ENCODE measurements at regions not wholly inside any gene's neighbourhood (a gene's known extent, or its start where the extent isn't known, plus 50 kb on each side); places are given as distances from the start of the nearest gene placed in this dataset.
"Not testable (repeated sequence)": the region's sequence is repeated elsewhere in the genome, so short reads cannot be mapped to it uniquely, and the experiment has no call there.

- no peak for DNase-seq
Measured at GRCh38 chr18:73409242-73409641, 541.5 kb upstream of the NETO1 start.

- peak; percentile 8 for DNase-seq
Measured at GRCh38 chr18:73408469-73408868, 540.7 kb upstream of the NETO1 start.

- DNase-seq, result peak; percentile 33
Measured at GRCh38 chr18:73407506-73407905, 539.7 kb upstream of the NETO1 start.

GRCh38 chr18:73384246-73384645, 516.5 kb upstream of the NETO1 start:
- DNase-seq, result no peak

- DNase-seq, result no peak
Measured at GRCh38 chr18:73381699-73382036, 513.9 kb upstream of the NETO1 start.

GRCh38 chr18:73381016-73381698, 513.4 kb upstream of the NETO1 start:
- peak; percentile 79 for DNase-seq

GRCh38 chr18:73366713-73367112, 498.9 kb upstream of the NETO1 start:
- DNase-seq, result no peak

GRCh38 chr18:73365018-73365417, 497.2 kb upstream of the NETO1 start:
- DNase-seq, result peak; percentile 30

- DNase-seq, result no peak
Measured at GRCh38 chr18:73355121-73355520, 487.3 kb upstream of the NETO1 start.

- DNase-seq, result peak; percentile 33
Measured at GRCh38 chr18:73352546-73352945, 484.8 kb upstream of the NETO1 start.

- peak; percentile 35 for DNase-seq
Measured at GRCh38 chr18:73340135-73340977, 472.6 kb upstream of the NETO1 start.

- no peak for DNase-seq
Measured at GRCh38 chr18:73331212-73331772, 463.5 kb upstream of the NETO1 start.

- DNase-seq, result not testable (repeated sequence)
Measured at GRCh38 chr18:73330106-73330505, 462.3 kb upstream of the NETO1 start.

- DNase-seq, result not testable (repeated sequence)
Measured at GRCh38 chr18:73324187-73324831, 456.5 kb upstream of the NETO1 start.

GRCh38 chr18:73318739-73319479, 451.1 kb upstream of the NETO1 start:
- peak; percentile 11 for DNase-seq

GRCh38 chr18:73316513-73316912, 448.7 kb upstream of the NETO1 start:
- DNase-seq, result no peak

GRCh38 chr18:73315381-73315780, 447.6 kb upstream of the NETO1 start:
- no peak for DNase-seq

GRCh38 chr18:73313476-73313875, 445.7 kb upstream of the NETO1 start:
- no peak for DNase-seq

- DNase-seq, result no peak
Measured at GRCh38 chr18:73296686-73297085, 428.9 kb upstream of the NETO1 start.

GRCh38 chr18:73292156-73292555, 424.4 kb upstream of the NETO1 start:
- no peak for DNase-seq

- no peak for DNase-seq
Measured at GRCh38 chr18:73288813-73289212, 421.0 kb upstream of the NETO1 start.

GRCh38 chr18:73286584-73286983, 418.8 kb upstream of the NETO1 start:
- DNase-seq, result no peak

GRCh38 chr18:73283788-73284187, 416.0 kb upstream of the NETO1 start:
- DNase-seq, result no peak

Measured in fibroblast of skin of back (primary cell).